ENCODE measurements at regions not wholly inside any gene's neighbourhood (a gene's known extent, or its start where the extent isn't known, plus 50 kb on each side); places are given as distances from the start of the nearest gene placed in this dataset.
"Not testable (repeated sequence)": the region's sequence is repeated elsewhere in the genome, so short reads cannot be mapped to it uniquely, and the experiment has no call there.

GRCh38 chr7:53110425-53110824, 75.0 kb downstream of the POM121L12 start:
- in situ Hi-C loops (cut with MboI; ENCODE audit: low sequenced_read_pairs, unreplicated experiment): no loop called here
- DNase-seq (ENCODE audit: low spot score): no peak
- TF ChIP-seq CTCF (IDR thresholded peaks at IDR 0.05; ENCODE audit: borderline replicate concordance, control extremely low read depth, extremely low read depth, insufficient read depth, missing control alignments): no peak

GRCh38 chr7:53111031-53111430, 75.6 kb downstream of the POM121L12 start:
- DNase-seq (ENCODE audit: low spot score): no peak
- no peak for TF ChIP-seq CTCF (IDR thresholded peaks at IDR 0.05; ENCODE audit: borderline replicate concordance, control extremely low read depth, extremely low read depth, insufficient read depth, missing control alignments)
- in situ Hi-C loops (cut with MboI; ENCODE audit: low sequenced_read_pairs, unreplicated experiment): no loop called here

- in situ Hi-C loops (cut with MboI; ENCODE audit: low sequenced_read_pairs, unreplicated experiment): no loop called here
- no peak for TF ChIP-seq CTCF (IDR thresholded peaks at IDR 0.05; ENCODE audit: borderline replicate concordance, control extremely low read depth, extremely low read depth, insufficient read depth, missing control alignments)
- no peak for DNase-seq (ENCODE audit: low spot score)
These were observed 78.0 kb downstream of the POM121L12 start for GRCh38 chr7:53113424-53113823.

GRCh38 chr7:53119514-53119941, 84.1 kb downstream of the POM121L12 start:
- no peak for TF ChIP-seq CTCF (IDR thresholded peaks at IDR 0.05; ENCODE audit: borderline replicate concordance, control extremely low read depth, extremely low read depth, insufficient read depth, missing control alignments)
- in situ Hi-C loops (cut with MboI; ENCODE audit: low sequenced_read_pairs, unreplicated experiment): no loop called here
- DNase-seq (ENCODE audit: low spot score): no peak

GRCh38 chr7:53121374-53121773, 85.9 kb downstream of the POM121L12 start:
- no peak for DNase-seq (ENCODE audit: low spot score)
- no peak for TF ChIP-seq CTCF (IDR thresholded peaks at IDR 0.05; ENCODE audit: borderline replicate concordance, control extremely low read depth, extremely low read depth, insufficient read depth, missing control alignments)
- in situ Hi-C loops (cut with MboI; ENCODE audit: low sequenced_read_pairs, unreplicated experiment): no loop called here

GRCh38 chr7:53131697-53132096, 96.3 kb downstream of the POM121L12 start:
- no peak for DNase-seq (ENCODE audit: low spot score)
- no peak for TF ChIP-seq CTCF (IDR thresholded peaks at IDR 0.05; ENCODE audit: borderline replicate concordance, control extremely low read depth, extremely low read depth, insufficient read depth, missing control alignments)
- in situ Hi-C loops (cut with MboI; ENCODE audit: low sequenced_read_pairs, unreplicated experiment): no loop called here

- in situ Hi-C loops (cut with MboI; ENCODE audit: low sequenced_read_pairs, unreplicated experiment): no loop called here
- TF ChIP-seq CTCF (IDR thresholded peaks at IDR 0.05; ENCODE audit: borderline replicate concordance, control extremely low read depth, extremely low read depth, insufficient read depth, missing control alignments): no peak
- no peak for DNase-seq (ENCODE audit: low spot score)
These were observed 116.1 kb downstream of the POM121L12 start for GRCh38 chr7:53151496-53151895.

- DNase-seq (ENCODE audit: low spot score); in situ Hi-C loops (cut with MboI; ENCODE audit: low sequenced_read_pairs, unreplicated experiment): not testable (repeated sequence)
These were observed 151.8 kb downstream of the POM121L12 start for GRCh38 chr7:53187184-53187583.

All from GM13976 (cell line).